Astrocyte (in vitro differentiated cells and primary cell): ENCODE measurements at regions not wholly inside any gene's neighbourhood (a gene's known extent, or its start where the extent isn't known, plus 50 kb on each side); places are given as distances from the start of the nearest gene placed in this dataset.

Experiments
- DNase-seq: peaks from one replicate; pipeline ENCODE4 v3.0.0-alpha.2; 2010; ENCODE audit warnings: low read depth
- FAIRE-seq: peaks from 2 replicates; lab custom pipeline; 2011; peaks lifted over from hg19 to GRCh38; lab: Jason Lieb, UNC
- H2AFZ ChIP-seq: 2 replicates; pipeline ENCODE4 v1.6.0; 2012; ENCODE audit warnings: low read depth, low read length, inconsistent platforms
- H3K27ac ChIP-seq: 2 replicates; pipeline ENCODE4 v1.5.1; 2011; ENCODE audit warnings: low read depth, low read length, inconsistent platforms
- H3K27me3 ChIP-seq: 2 replicates; pipeline ENCODE4 v1.6.0; 2011; ENCODE audit warnings: low read length, inconsistent platforms; ENCODE audit not compliant: insufficient read depth
- H3K36me3 ChIP-seq: 2 replicates; pipeline ENCODE4 v1.5.1; 2011; ENCODE audit warnings: low read length, inconsistent platforms; ENCODE audit not compliant: insufficient read depth
- H3K4me1 ChIP-seq: 2 replicates; pipeline ENCODE4 v1.5.1; 2011; ENCODE audit warnings: low read length, inconsistent platforms; ENCODE audit not compliant: insufficient read depth
- H3K4me2 ChIP-seq: 2 replicates; pipeline ENCODE4 v1.6.0; 2012; ENCODE audit warnings: low read length, inconsistent platforms
- H3K4me3 ChIP-seq: 2 replicates; pipeline ENCODE4 v1.5.1; 2011; ENCODE audit warnings: low read depth, mild to moderate bottlenecking, low read length, inconsistent platforms; ENCODE audit not compliant: insufficient read depth
- H3K79me2 ChIP-seq: 2 replicates; pipeline ENCODE4 v1.6.0; 2012; ENCODE audit warnings: mild to moderate bottlenecking, low read length, inconsistent platforms; ENCODE audit not compliant: insufficient read depth
- H3K9ac ChIP-seq: 2 replicates; pipeline ENCODE4 v1.6.0; 2012; ENCODE audit warnings: mild to moderate bottlenecking, low read length, inconsistent platforms
- H3K9me3 ChIP-seq: 2 replicates; pipeline ENCODE4 v1.5.1; 2012; ENCODE audit warnings: low read depth, mild to moderate bottlenecking, low read length, inconsistent platforms; ENCODE audit not compliant: insufficient read depth
- H4K20me1 ChIP-seq: 2 replicates; pipeline ENCODE4 v1.6.0; 2012; ENCODE audit warnings: low read length, inconsistent platforms; ENCODE audit not compliant: insufficient read depth
- H3K27ac Mint-ChIP-seq: one replicate; pipeline ENCODE4 v1.8.0; 2021; ENCODE audit warnings: mild to moderate bottlenecking, mixed read lengths; ENCODE audit not compliant: unreplicated experiment
- H3K27me3 Mint-ChIP-seq: one replicate; pipeline ENCODE4 v1.8.0; 2021; ENCODE audit warnings: low read depth, mixed read lengths; ENCODE audit not compliant: unreplicated experiment
- H3K36me3 Mint-ChIP-seq: one replicate; pipeline ENCODE4 v1.8.0; 2021; ENCODE audit warnings: low read depth, mixed read lengths; ENCODE audit not compliant: unreplicated experiment
- H3K4me1 Mint-ChIP-seq: one replicate; pipeline ENCODE4 v1.8.0; 2021; ENCODE audit warnings: low read depth, mixed read lengths; ENCODE audit not compliant: unreplicated experiment
- H3K4me3 Mint-ChIP-seq: one replicate; pipeline ENCODE4 v1.8.0; 2021; ENCODE audit warnings: mild to moderate bottlenecking, moderate library complexity, mixed read lengths; ENCODE audit not compliant: unreplicated experiment
- H3K9me3 Mint-ChIP-seq: one replicate; pipeline ENCODE4 v1.8.0; 2021; ENCODE audit warnings: mild to moderate bottlenecking, mixed read lengths; ENCODE audit not compliant: unreplicated experiment
- CTCF ChIP-seq: IDR thresholded peaks from 2 replicates; pipeline ENCODE4 v1.5.1; 2011; ENCODE audit warnings: low read depth, mild to moderate bottlenecking, inconsistent platforms, low read length, moderate library complexity; ENCODE audit not compliant: insufficient read depth
- EZH2 ChIP-seq: IDR thresholded peaks from 2 replicates; pipeline ENCODE4 v1.6.1; 2012; ENCODE audit warnings: mild to moderate bottlenecking, low read length, inconsistent platforms; ENCODE audit not compliant: insufficient read depth

- Histone ChIP-seq H3K27me3 (no peaks in the 10 kb centered on the region), H3K9ac (no peak overlapping the region), H3K4me3 (no peak overlapping the region), H4K20me1 (no peaks in the 10 kb centered on the region), H3K4me2 (no peak overlapping the region), H3K27ac (no peak overlapping the region), H3K36me3 (no peaks in the 10 kb centered on the region), H3K79me2 (no peaks in the 10 kb centered on the region), H3K9me3 (peaks cover 10% of the 10 kb centered on the region), H2AFZ (no peak overlapping the region), H3K4me1 (no peaks in the 10 kb centered on the region)
- no peak overlapping the region for H3K4me3 Mint-ChIP-seq
- no peak overlapping the region for H3K27ac Mint-ChIP-seq
- no peaks in the 10 kb centered on the region for H3K27me3 Mint-ChIP-seq
- no peaks in the 10 kb centered on the region for H3K36me3 Mint-ChIP-seq
- no peaks in the 10 kb centered on the region for H3K4me1 Mint-ChIP-seq
- DNase-seq (no peak), FAIRE-seq (no peak)
- H3K9me3 Mint-ChIP-seq, result peaks cover 8% of the 10 kb centered on the region
- no peak for TF ChIP-seq EZH2
- no peak for TF ChIP-seq CTCF
Observed at GRCh38 chr12:17809206-17809605, 280.8 kb downstream of the RERGL start.

- H3K4me3 Mint-ChIP-seq, result no peak overlapping the region
Observed at GRCh38 chr12:17802657-17803641, 287.0 kb downstream of the RERGL start.

More at GRCh38 chr12:17802657-17803641, 287.0 kb downstream of the RERGL start:
- Mint-ChIP-seq H3K27me3 (no peaks in the 10 kb centered on the region), H3K9me3 (peaks cover 4% of the 10 kb centered on the region), H3K4me1 (peaks cover 9% of the 10 kb centered on the region), H3K36me3 (no peaks in the 10 kb centered on the region), H3K27ac (no peak overlapping the region)
- Histone ChIP-seq H3K79me2 (no peaks in the 10 kb centered on the region), H4K20me1 (no peaks in the 10 kb centered on the region), H3K27ac (no peak overlapping the region), H3K4me2 (no peak overlapping the region), H3K4me1 (no peaks in the 10 kb centered on the region), H3K36me3 (no peaks in the 10 kb centered on the region), H3K9ac (no peak overlapping the region), H2AFZ (no peak overlapping the region), H3K27me3 (no peaks in the 10 kb centered on the region), H3K9me3 (no peaks in the 10 kb centered on the region), H3K4me3 (no peak overlapping the region)
- TF ChIP-seq EZH2 (no peak), CTCF (no peak)
- FAIRE-seq (no peak), DNase-seq (no peak)
